GM23338 (cell line): ENCODE measurements at regions not wholly inside any gene's neighbourhood (a gene's known extent, or its start where the extent isn't known, plus 50 kb on each side); places are given as distances from the start of the nearest gene placed in this dataset.

ENCODE experiments used
- ATAC-seq: fragments of 200-7000 bp; cut with Tn5 transposase; 3 replicates; pipeline ENCODE4 v1.9.1; 2020
- DNase-seq: peaks from one replicate; pipeline ENCODE4 v3.0.0-alpha.2; 2015; ENCODE audit warnings: low spot score
- H2AFZ ChIP-seq: fragments of 200-600 bp; sonication (generic); 2 replicates; pipeline ENCODE4 v1.8.0; 2016; ENCODE audit warnings: antibody characterized with exemption, mild to moderate bottlenecking, moderate library complexity
- H3F3A ChIP-seq: fragments of 200-600 bp; sonication (generic); replicated peaks from 2 replicates; pipeline ENCODE4 v1.8.0; 2017; ENCODE audit warnings: antibody characterized with exemption, mixed run types, low read depth
- H3K27ac ChIP-seq: fragments of 200-600 bp; sonication (generic); 2 replicates; pipeline ENCODE4 v1.6.1; 2016; ENCODE audit warnings: low read depth
- H3K27me3 ChIP-seq: fragments of 200-600 bp; sonication (generic); 2 replicates; pipeline ENCODE4 v1.8.0; 2016; ENCODE audit warnings: mild to moderate bottlenecking, mixed run types, moderate library complexity; ENCODE audit not compliant: insufficient read depth
- H3K36me3 ChIP-seq: fragments of 200-600 bp; sonication (generic); 2 replicates; pipeline ENCODE4 v1.8.0; 2016; ENCODE audit warnings: mild to moderate bottlenecking; ENCODE audit not compliant: insufficient read depth
- H3K4me1 ChIP-seq: fragments of 200-600 bp; sonication (generic); 2 replicates; pipeline ENCODE4 v1.8.0; 2016; ENCODE audit warnings: mild to moderate bottlenecking, moderate library complexity; ENCODE audit not compliant: insufficient read depth
- H3K4me2 ChIP-seq: fragments of 200-600 bp; sonication (generic); 2 replicates; pipeline ENCODE4 v1.7.1; 2017; ENCODE audit warnings: mixed run types
- H3K4me3 ChIP-seq: fragments of 200-600 bp; sonication (generic); 2 replicates; pipeline ENCODE4 v1.6.1; 2016; ENCODE audit warnings: mixed run types
- H3K79me2 ChIP-seq: fragments of 200-600 bp; sonication (generic); replicated peaks from 2 replicates; pipeline ENCODE4 v1.8.0; 2017; ENCODE audit warnings: mild to moderate bottlenecking; ENCODE audit not compliant: insufficient read depth
- H3K9me2 ChIP-seq: fragments of 200-600 bp; sonication (generic); 2 replicates; pipeline ENCODE4 v1.8.0; 2017; ENCODE audit not compliant: insufficient read depth
- H4K20me1 ChIP-seq: fragments of 200-600 bp; sonication (generic); replicated peaks from 2 replicates; pipeline ENCODE4 v1.8.0; 2017; ENCODE audit warnings: mild to moderate bottlenecking; ENCODE audit not compliant: insufficient read depth
- H3K27ac Mint-ChIP-seq: 2 replicates; pipeline ENCODE4 v1.8.0; 2020; ENCODE audit warnings: inconsistent platforms, mild to moderate bottlenecking, moderate library complexity, mixed read lengths
- H3K27me3 Mint-ChIP-seq: 3 replicates; pipeline ENCODE4 v1.8.0; 2022; ENCODE audit warnings: low read depth, mild to moderate bottlenecking, moderate library complexity, mixed read lengths, inconsistent platforms; ENCODE audit not compliant: insufficient read depth, poor library complexity
- H3K36me3 Mint-ChIP-seq: 3 replicates; pipeline ENCODE4 v1.8.0; 2021; ENCODE audit warnings: low read depth, mild to moderate bottlenecking, inconsistent platforms, moderate library complexity, mixed read lengths
- H3K4me1 Mint-ChIP-seq: 3 replicates; pipeline ENCODE4 v1.8.0; 2020; ENCODE audit warnings: mild to moderate bottlenecking, inconsistent platforms, mixed read lengths
- H3K4me3 Mint-ChIP-seq: 3 replicates; pipeline ENCODE4 v1.8.0; 2021; ENCODE audit warnings: moderate library complexity, mild to moderate bottlenecking, inconsistent platforms, mixed read lengths
- H3K9me3 Mint-ChIP-seq: 3 replicates; pipeline ENCODE4 v1.8.0; 2020; ENCODE audit warnings: moderate library complexity, mild to moderate bottlenecking, inconsistent platforms, mixed read lengths
- CREB1 ChIP-seq: fragments of 250-450 bp; sonication (Bioruptor Pico); IDR thresholded peaks from 2 replicates; pipeline ENCODE4 v1.5.0; 2020; ENCODE audit warnings: low read depth, mild to moderate bottlenecking, moderate library complexity
- EZH2 ChIP-seq: fragments of 200-600 bp; sonication (generic); IDR thresholded peaks from one replicate; pipeline ENCODE4 v1.8.0; 2017; ENCODE audit warnings: antibody characterized with exemption, mild to moderate bottlenecking, low read depth; ENCODE audit not compliant: unreplicated experiment
- EZH2phosphoT487 ChIP-seq: fragments of 200-600 bp; sonication (generic); IDR thresholded peaks from one replicate; pipeline ENCODE4 v1.8.1; 2018; ENCODE audit warnings: antibody characterized with exemption; ENCODE audit not compliant: unreplicated experiment
- JUNB ChIP-seq: IDR thresholded peaks from one replicate; pipeline ENCODE4 v1.6.1; 2016; ENCODE audit warnings: antibody characterized with exemption; ENCODE audit not compliant: unreplicated experiment
- NANOG ChIP-seq: IDR thresholded peaks from 2 replicates; pipeline ENCODE4 v1.6.1; 2016; ENCODE audit warnings: antibody characterized with exemption, borderline replicate concordance
- POLR2AphosphoS5 ChIP-seq: IDR thresholded peaks from 2 replicates; pipeline ENCODE4 v1.6.1; 2016; ENCODE audit warnings: antibody characterized with exemption, low read depth
- STAT1 ChIP-seq: IDR thresholded peaks from one replicate; pipeline ENCODE4 v1.6.1; 2016; ENCODE audit warnings: antibody characterized with exemption; ENCODE audit not compliant: unreplicated experiment
- ZNF114 ChIP-seq: fragments of 250-450 bp; sonication (Bioruptor Pico); IDR thresholded peaks from 2 replicates; pipeline ENCODE4 v1.5.0; 2020; ENCODE audit warnings: mild to moderate bottlenecking, moderate library complexity
- ZNF331 ChIP-seq: fragments of 250-450 bp; sonication (Bioruptor Pico); IDR thresholded peaks from 2 replicates; pipeline ENCODE4 v1.5.0; 2020; ENCODE audit warnings: low read depth, mild to moderate bottlenecking, moderate library complexity
- ZNF462 ChIP-seq: fragments of 250-450 bp; sonication (Bioruptor Pico); IDR thresholded peaks from 2 replicates; pipeline ENCODE4 v1.5.0; 2020; ENCODE audit warnings: mild to moderate bottlenecking, moderate library complexity
- TF ChIP-seq, protein P1 (sequence below): IDR thresholded peaks from one replicate; pipeline ENCODE4 v1.6.1; 2018; ENCODE audit warnings: antibody characterized with exemption; ENCODE audit not compliant: unreplicated experiment
- TF ChIP-seq, protein P2 (sequence below): IDR thresholded peaks from 2 replicates; pipeline ENCODE4 v1.6.1; 2016; ENCODE audit warnings: antibody characterized with exemption
- TF ChIP-seq, protein P3 (sequence below), 2 experiments: fragments of 200-600 bp in 1 of 2; sonication (generic) in 1 of 2; conservative IDR thresholded peaks; 2 replicates each; pipeline versions ENCODE4 v1.5.1 to v1.6.1; 2016 to 2017; ENCODE audit warnings: antibody characterized with exemption in 2 of 2, low read depth in 2 of 2, mild to moderate bottlenecking in 2 of 2, moderate library complexity in 1 of 2

GRCh38 chr17:83161298-83162034 lies 82.1 kb downstream of the METRNL start:
- no peak overlapping the region for H3K27ac Mint-ChIP-seq
- H3K9me2 ChIP-seq: no peaks in the 10 kb centered on the region
- no peaks in the 10 kb centered on the region for H3F3A ChIP-seq
- no peak overlapping the region for H3K4me3 ChIP-seq
- H4K20me1 ChIP-seq: no peaks in the 10 kb centered on the region
- H3K27me3 Mint-ChIP-seq: peaks cover 3% of the 10 kb centered on the region
- peaks cover 6% of the 10 kb centered on the region; the same call in 1 of the 3 replicates for H3K9me3 Mint-ChIP-seq
- H3K79me2 ChIP-seq: no peaks in the 10 kb centered on the region
- H3K36me3 ChIP-seq: no peaks in the 10 kb centered on the region
- TF ChIP-seq STAT1: no peak
- TF ChIP-seq, protein P1, sequence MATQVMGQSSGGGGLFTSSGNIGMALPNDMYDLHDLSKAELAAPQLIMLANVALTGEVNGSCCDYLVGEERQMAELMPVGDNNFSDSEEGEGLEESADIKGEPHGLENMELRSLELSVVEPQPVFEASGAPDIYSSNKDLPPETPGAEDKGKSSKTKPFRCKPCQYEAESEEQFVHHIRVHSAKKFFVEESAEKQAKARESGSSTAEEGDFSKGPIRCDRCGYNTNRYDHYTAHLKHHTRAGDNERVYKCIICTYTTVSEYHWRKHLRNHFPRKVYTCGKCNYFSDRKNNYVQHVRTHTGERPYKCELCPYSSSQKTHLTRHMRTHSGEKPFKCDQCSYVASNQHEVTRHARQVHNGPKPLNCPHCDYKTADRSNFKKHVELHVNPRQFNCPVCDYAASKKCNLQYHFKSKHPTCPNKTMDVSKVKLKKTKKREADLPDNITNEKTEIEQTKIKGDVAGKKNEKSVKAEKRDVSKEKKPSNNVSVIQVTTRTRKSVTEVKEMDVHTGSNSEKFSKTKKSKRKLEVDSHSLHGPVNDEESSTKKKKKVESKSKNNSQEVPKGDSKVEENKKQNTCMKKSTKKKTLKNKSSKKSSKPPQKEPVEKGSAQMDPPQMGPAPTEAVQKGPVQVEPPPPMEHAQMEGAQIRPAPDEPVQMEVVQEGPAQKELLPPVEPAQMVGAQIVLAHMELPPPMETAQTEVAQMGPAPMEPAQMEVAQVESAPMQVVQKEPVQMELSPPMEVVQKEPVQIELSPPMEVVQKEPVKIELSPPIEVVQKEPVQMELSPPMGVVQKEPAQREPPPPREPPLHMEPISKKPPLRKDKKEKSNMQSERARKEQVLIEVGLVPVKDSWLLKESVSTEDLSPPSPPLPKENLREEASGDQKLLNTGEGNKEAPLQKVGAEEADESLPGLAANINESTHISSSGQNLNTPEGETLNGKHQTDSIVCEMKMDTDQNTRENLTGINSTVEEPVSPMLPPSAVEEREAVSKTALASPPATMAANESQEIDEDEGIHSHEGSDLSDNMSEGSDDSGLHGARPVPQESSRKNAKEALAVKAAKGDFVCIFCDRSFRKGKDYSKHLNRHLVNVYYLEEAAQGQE: no peak
- TF ChIP-seq EZH2: no peak
- TF ChIP-seq EZH2phosphoT487: no peak
- TF ChIP-seq JUNB: no peak
- TF ChIP-seq ZNF462 (CRISPR knock-in tag): no peak
- TF ChIP-seq, protein P2, sequence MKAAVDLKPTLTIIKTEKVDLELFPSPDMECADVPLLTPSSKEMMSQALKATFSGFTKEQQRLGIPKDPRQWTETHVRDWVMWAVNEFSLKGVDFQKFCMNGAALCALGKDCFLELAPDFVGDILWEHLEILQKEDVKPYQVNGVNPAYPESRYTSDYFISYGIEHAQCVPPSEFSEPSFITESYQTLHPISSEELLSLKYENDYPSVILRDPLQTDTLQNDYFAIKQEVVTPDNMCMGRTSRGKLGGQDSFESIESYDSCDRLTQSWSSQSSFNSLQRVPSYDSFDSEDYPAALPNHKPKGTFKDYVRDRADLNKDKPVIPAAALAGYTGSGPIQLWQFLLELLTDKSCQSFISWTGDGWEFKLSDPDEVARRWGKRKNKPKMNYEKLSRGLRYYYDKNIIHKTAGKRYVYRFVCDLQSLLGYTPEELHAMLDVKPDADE: no peak
- TF ChIP-seq ZNF331 (CRISPR knock-in tag): no peak
- TF ChIP-seq NANOG: no peak
- TF ChIP-seq ZNF114: no peak
- no peak for TF ChIP-seq CREB1
- TF ChIP-seq, protein P3, sequence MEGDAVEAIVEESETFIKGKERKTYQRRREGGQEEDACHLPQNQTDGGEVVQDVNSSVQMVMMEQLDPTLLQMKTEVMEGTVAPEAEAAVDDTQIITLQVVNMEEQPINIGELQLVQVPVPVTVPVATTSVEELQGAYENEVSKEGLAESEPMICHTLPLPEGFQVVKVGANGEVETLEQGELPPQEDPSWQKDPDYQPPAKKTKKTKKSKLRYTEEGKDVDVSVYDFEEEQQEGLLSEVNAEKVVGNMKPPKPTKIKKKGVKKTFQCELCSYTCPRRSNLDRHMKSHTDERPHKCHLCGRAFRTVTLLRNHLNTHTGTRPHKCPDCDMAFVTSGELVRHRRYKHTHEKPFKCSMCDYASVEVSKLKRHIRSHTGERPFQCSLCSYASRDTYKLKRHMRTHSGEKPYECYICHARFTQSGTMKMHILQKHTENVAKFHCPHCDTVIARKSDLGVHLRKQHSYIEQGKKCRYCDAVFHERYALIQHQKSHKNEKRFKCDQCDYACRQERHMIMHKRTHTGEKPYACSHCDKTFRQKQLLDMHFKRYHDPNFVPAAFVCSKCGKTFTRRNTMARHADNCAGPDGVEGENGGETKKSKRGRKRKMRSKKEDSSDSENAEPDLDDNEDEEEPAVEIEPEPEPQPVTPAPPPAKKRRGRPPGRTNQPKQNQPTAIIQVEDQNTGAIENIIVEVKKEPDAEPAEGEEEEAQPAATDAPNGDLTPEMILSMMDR (conservative IDR thresholded peaks at IDR 0.05; ENCODE audit: low read depth in 2 of 2): no peak
- TF ChIP-seq POLR2AphosphoS5: no peak
- H3K4me2 ChIP-seq: no peak overlapping the region
- no peaks in the 10 kb centered on the region for H3K36me3 Mint-ChIP-seq
- H2AFZ ChIP-seq: no peak overlapping the region
- ATAC-seq (no peak), DNase-seq (no peak)
- H3K4me1 Mint-ChIP-seq: no peaks in the 10 kb centered on the region
- H3K4me3 Mint-ChIP-seq: no peak overlapping the region
- no peaks in the 10 kb centered on the region for H3K27me3 ChIP-seq
- no peak overlapping the region for H3K27ac ChIP-seq
- no peaks in the 10 kb centered on the region for H3K4me1 ChIP-seq
